Endothelial cell (in vitro differentiated cells): ENCODE measurements at regions not wholly inside any gene's neighbourhood (a gene's known extent, or its start where the extent isn't known, plus 50 kb on each side); places are given as distances from the start of the nearest gene placed in this dataset.

Source experiments
- DNase-seq: peaks from one replicate; pipeline ENCODE4 v3.0.0; 2021; ENCODE audit warnings: low spot score
- H3K27ac Mint-ChIP-seq: one replicate; pipeline ENCODE4 v1.8.0; 2021; ENCODE audit warnings: mixed read lengths, inconsistent platforms; ENCODE audit not compliant: unreplicated experiment
- H3K27me3 Mint-ChIP-seq: one replicate; pipeline ENCODE4 v1.8.0; 2021; ENCODE audit warnings: mild to moderate bottlenecking, moderate library complexity, mixed read lengths, inconsistent platforms; ENCODE audit not compliant: unreplicated experiment
- H3K36me3 Mint-ChIP-seq: one replicate; pipeline ENCODE4 v1.8.0; 2021; ENCODE audit warnings: mild to moderate bottlenecking, low read depth, mixed read lengths, inconsistent platforms; ENCODE audit not compliant: unreplicated experiment
- H3K4me1 Mint-ChIP-seq: one replicate; pipeline ENCODE4 v1.8.0; 2021; ENCODE audit warnings: mild to moderate bottlenecking, mixed read lengths, inconsistent platforms; ENCODE audit not compliant: unreplicated experiment
- H3K4me3 Mint-ChIP-seq: one replicate; pipeline ENCODE4 v1.8.0; 2021; ENCODE audit warnings: mild to moderate bottlenecking, mixed read lengths, inconsistent platforms; ENCODE audit not compliant: unreplicated experiment
- H3K9me3 Mint-ChIP-seq: one replicate; pipeline ENCODE4 v1.8.0; 2021; ENCODE audit warnings: mixed read lengths, inconsistent platforms; ENCODE audit not compliant: unreplicated experiment
- TF ChIP-seq, protein P1 (sequence below): fragments of 200-600 bp; sonication (generic); IDR thresholded peaks from one replicate; pipeline ENCODE4 v1.5.0; 2021; ENCODE audit warnings: antibody characterized with exemption; ENCODE audit not compliant: unreplicated experiment

DNA sequence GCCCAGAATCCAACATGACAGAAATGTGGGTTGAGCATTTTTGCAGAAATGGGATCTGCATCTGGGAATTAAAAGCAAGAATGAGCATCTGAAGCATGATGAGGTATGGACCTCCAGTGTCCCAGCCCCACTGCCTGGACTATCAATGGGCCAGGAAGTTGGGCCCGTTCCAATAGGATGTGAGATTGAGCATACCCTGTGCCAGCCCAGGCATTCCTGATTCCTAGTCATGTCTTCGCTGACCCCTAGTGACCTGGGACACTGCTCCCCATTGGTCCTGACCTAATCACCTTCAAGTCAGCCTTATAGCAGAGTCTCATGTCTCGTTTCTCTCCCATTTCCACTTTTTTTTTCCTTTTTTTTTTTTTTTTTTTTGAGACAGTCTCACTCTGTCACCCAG lies 197.4 kb upstream of the IRX2 start:
- no peak overlapping the region for H3K27ac Mint-ChIP-seq
- H3K4me1 Mint-ChIP-seq, result no peaks in the 10 kb centered on the region
- no peak overlapping the region for H3K4me3 Mint-ChIP-seq
- H3K9me3 Mint-ChIP-seq, result peaks cover 4% of the 10 kb centered on the region
- no peaks in the 10 kb centered on the region for H3K36me3 Mint-ChIP-seq
- H3K27me3 Mint-ChIP-seq, result peaks cover 4% of the 10 kb centered on the region
- TF ChIP-seq, protein P1, sequence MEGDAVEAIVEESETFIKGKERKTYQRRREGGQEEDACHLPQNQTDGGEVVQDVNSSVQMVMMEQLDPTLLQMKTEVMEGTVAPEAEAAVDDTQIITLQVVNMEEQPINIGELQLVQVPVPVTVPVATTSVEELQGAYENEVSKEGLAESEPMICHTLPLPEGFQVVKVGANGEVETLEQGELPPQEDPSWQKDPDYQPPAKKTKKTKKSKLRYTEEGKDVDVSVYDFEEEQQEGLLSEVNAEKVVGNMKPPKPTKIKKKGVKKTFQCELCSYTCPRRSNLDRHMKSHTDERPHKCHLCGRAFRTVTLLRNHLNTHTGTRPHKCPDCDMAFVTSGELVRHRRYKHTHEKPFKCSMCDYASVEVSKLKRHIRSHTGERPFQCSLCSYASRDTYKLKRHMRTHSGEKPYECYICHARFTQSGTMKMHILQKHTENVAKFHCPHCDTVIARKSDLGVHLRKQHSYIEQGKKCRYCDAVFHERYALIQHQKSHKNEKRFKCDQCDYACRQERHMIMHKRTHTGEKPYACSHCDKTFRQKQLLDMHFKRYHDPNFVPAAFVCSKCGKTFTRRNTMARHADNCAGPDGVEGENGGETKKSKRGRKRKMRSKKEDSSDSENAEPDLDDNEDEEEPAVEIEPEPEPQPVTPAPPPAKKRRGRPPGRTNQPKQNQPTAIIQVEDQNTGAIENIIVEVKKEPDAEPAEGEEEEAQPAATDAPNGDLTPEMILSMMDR, result no peak
- DNase-seq, result no peak

GRCh38 chr5:2946315-2946714 lies 194.8 kb upstream of the IRX2 start:
- Mint-ChIP-seq H3K4me3 (no peak overlapping the region), H3K36me3 (no peaks in the 10 kb centered on the region), H3K27ac (no peak overlapping the region), H3K27me3 (peaks cover 4% of the 10 kb centered on the region), H3K4me1 (no peaks in the 10 kb centered on the region), H3K9me3 (peaks cover 4% of the 10 kb centered on the region)
- no peak for DNase-seq
- TF ChIP-seq, protein P1, result no peak

GRCh38 chr5:2936413-2936812 lies 184.9 kb upstream of the IRX2 start:
- H3K4me3 Mint-ChIP-seq, result no peak overlapping the region
- no peak for DNase-seq
- no peaks in the 10 kb centered on the region for H3K4me1 Mint-ChIP-seq
- H3K9me3 Mint-ChIP-seq, result peaks cover 4% of the 10 kb centered on the region
- H3K27me3 Mint-ChIP-seq, result no peaks in the 10 kb centered on the region
- TF ChIP-seq, protein P1, result no peak
- no peak overlapping the region for H3K27ac Mint-ChIP-seq
- no peaks in the 10 kb centered on the region for H3K36me3 Mint-ChIP-seq

DNA sequence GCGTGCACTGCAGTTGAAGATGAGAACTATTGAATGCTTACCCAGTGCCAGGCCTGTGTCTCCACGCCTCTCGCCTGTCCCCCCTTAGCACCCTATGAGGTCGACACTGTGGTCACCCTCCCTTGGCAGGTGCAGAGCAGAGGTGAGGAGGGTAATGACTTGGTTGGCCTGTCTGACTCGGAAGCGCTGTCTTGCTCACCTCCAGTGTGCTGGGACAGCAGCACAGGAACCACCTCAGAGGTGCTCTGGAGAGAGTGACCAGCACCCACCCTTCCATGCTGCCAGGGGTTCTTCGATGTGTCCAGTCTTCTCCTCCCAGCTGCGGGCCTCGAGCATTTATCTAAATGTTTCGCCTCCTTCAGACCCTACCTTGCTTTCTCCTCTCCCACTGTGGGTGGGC lies 178.3 kb upstream of the IRX2 start:
- Mint-ChIP-seq H3K36me3 (no peaks in the 10 kb centered on the region), H3K4me1 (no peaks in the 10 kb centered on the region), H3K27ac (no peak overlapping the region), H3K4me3 (no peak overlapping the region), H3K27me3 (peaks cover 2% of the 10 kb centered on the region), H3K9me3 (peaks cover 16% of the 10 kb centered on the region)
- DNase-seq, result no peak
- TF ChIP-seq, protein P1, result no peak

GRCh38 chr5:2921651-2922050 lies 170.2 kb upstream of the IRX2 start:
- TF ChIP-seq, protein P1, result no peak
- DNase-seq, result no peak
- no peak overlapping the region for H3K27ac Mint-ChIP-seq
- H3K4me3 Mint-ChIP-seq, result no peak overlapping the region
- no peaks in the 10 kb centered on the region for H3K4me1 Mint-ChIP-seq
- H3K9me3 Mint-ChIP-seq, result peaks cover 14% of the 10 kb centered on the region
- H3K36me3 Mint-ChIP-seq, result peaks cover 13% of the 10 kb centered on the region
- peaks cover 8% of the 10 kb centered on the region for H3K27me3 Mint-ChIP-seq
